Endothelial cell (in vitro differentiated cells): ENCODE measurements at regions not wholly inside any gene's neighbourhood (a gene's known extent, or its start where the extent isn't known, plus 50 kb on each side); places are given as distances from the start of the nearest gene placed in this dataset.

ENCODE experiments used
- DNase-seq: peaks from one replicate; pipeline ENCODE4 v3.0.0; 2021; ENCODE audit warnings: low spot score
- H3K27ac Mint-ChIP-seq: one replicate; pipeline ENCODE4 v1.8.0; 2021; ENCODE audit warnings: mixed read lengths, inconsistent platforms; ENCODE audit not compliant: unreplicated experiment
- H3K27me3 Mint-ChIP-seq: one replicate; pipeline ENCODE4 v1.8.0; 2021; ENCODE audit warnings: mild to moderate bottlenecking, moderate library complexity, mixed read lengths, inconsistent platforms; ENCODE audit not compliant: unreplicated experiment
- H3K36me3 Mint-ChIP-seq: one replicate; pipeline ENCODE4 v1.8.0; 2021; ENCODE audit warnings: mild to moderate bottlenecking, low read depth, mixed read lengths, inconsistent platforms; ENCODE audit not compliant: unreplicated experiment
- H3K4me1 Mint-ChIP-seq: one replicate; pipeline ENCODE4 v1.8.0; 2021; ENCODE audit warnings: mild to moderate bottlenecking, mixed read lengths, inconsistent platforms; ENCODE audit not compliant: unreplicated experiment
- H3K4me3 Mint-ChIP-seq: one replicate; pipeline ENCODE4 v1.8.0; 2021; ENCODE audit warnings: mild to moderate bottlenecking, mixed read lengths, inconsistent platforms; ENCODE audit not compliant: unreplicated experiment
- H3K9me3 Mint-ChIP-seq: one replicate; pipeline ENCODE4 v1.8.0; 2021; ENCODE audit warnings: mixed read lengths, inconsistent platforms; ENCODE audit not compliant: unreplicated experiment
- TF ChIP-seq, protein P1 (sequence below): fragments of 200-600 bp; sonication (generic); IDR thresholded peaks from one replicate; pipeline ENCODE4 v1.5.0; 2021; ENCODE audit warnings: antibody characterized with exemption; ENCODE audit not compliant: unreplicated experiment

GRCh38 chr18:29259838-29260237 is 1082.9 kb upstream of the CDH2 start:
- no peaks in the 10 kb centered on the region for H3K27me3 Mint-ChIP-seq
- no peaks in the 10 kb centered on the region for H3K4me1 Mint-ChIP-seq
- no peaks in the 10 kb centered on the region for H3K36me3 Mint-ChIP-seq
- no peak overlapping the region for H3K27ac Mint-ChIP-seq
- TF ChIP-seq, protein P1, sequence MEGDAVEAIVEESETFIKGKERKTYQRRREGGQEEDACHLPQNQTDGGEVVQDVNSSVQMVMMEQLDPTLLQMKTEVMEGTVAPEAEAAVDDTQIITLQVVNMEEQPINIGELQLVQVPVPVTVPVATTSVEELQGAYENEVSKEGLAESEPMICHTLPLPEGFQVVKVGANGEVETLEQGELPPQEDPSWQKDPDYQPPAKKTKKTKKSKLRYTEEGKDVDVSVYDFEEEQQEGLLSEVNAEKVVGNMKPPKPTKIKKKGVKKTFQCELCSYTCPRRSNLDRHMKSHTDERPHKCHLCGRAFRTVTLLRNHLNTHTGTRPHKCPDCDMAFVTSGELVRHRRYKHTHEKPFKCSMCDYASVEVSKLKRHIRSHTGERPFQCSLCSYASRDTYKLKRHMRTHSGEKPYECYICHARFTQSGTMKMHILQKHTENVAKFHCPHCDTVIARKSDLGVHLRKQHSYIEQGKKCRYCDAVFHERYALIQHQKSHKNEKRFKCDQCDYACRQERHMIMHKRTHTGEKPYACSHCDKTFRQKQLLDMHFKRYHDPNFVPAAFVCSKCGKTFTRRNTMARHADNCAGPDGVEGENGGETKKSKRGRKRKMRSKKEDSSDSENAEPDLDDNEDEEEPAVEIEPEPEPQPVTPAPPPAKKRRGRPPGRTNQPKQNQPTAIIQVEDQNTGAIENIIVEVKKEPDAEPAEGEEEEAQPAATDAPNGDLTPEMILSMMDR: no peak
- H3K4me3 Mint-ChIP-seq: no peak overlapping the region
- H3K9me3 Mint-ChIP-seq: no peaks in the 10 kb centered on the region
- no peak for DNase-seq

DNA sequence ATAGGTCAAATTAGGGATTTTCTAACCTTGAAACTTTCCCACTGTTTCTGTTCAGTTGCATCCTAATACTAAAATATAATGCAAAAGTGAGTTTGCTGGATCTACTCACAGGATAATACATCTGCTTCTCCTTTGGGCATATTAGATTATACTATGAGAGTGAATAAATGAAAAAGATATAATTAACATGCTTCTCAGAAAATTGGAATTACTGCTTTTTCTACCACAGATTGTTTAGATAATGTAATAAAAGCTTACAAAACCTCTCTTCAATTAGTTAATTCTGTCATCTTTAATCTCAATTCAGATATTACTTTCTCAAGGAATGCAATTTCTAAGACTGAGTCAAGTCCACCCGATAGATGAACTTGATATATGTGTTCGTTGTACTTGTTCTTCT is 1077.2 kb upstream of the CDH2 start:
- Mint-ChIP-seq H3K27me3 (no peaks in the 10 kb centered on the region), H3K36me3 (no peaks in the 10 kb centered on the region), H3K4me1 (no peaks in the 10 kb centered on the region), H3K4me3 (no peak overlapping the region), H3K27ac (no peak overlapping the region), H3K9me3 (no peaks in the 10 kb centered on the region)
- DNase-seq: no peak
- TF ChIP-seq, protein P1: no peak

- no peak overlapping the region for H3K4me3 Mint-ChIP-seq
- TF ChIP-seq, protein P1: no peak
- H3K4me1 Mint-ChIP-seq: peaks cover 5% of the 10 kb centered on the region
- peaks cover 5% of the 10 kb centered on the region for H3K27me3 Mint-ChIP-seq
- H3K36me3 Mint-ChIP-seq: no peaks in the 10 kb centered on the region
- H3K27ac Mint-ChIP-seq: no peak overlapping the region
- no peaks in the 10 kb centered on the region for H3K9me3 Mint-ChIP-seq
- DNase-seq: no peak
Observed at GRCh38 chr18:29251681-29252080, 1074.8 kb upstream of the CDH2 start.

DNA sequence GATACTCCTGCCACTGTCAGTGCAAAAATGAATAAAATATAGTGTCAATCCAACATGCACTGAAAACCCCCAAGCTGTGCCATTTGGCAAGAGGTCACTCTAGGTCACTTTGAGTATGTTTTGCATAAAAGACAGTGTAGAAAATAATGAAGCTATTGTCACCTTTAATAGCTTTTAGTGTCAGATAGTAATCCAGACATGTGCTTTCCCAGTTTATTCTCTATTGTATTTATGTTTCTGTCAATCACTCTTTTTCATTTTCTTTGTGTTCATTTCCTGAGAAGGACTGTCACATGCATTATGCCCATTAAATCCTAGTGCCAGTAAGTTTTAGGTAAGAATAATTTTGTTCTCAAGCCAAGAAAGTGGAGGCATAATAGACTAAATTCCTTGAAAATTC is 1073.9 kb upstream of the CDH2 start:
- Mint-ChIP-seq H3K9me3 (no peaks in the 10 kb centered on the region), H3K27me3 (peaks cover 5% of the 10 kb centered on the region), H3K27ac (no peak overlapping the region), H3K36me3 (no peaks in the 10 kb centered on the region), H3K4me1 (peaks cover 5% of the 10 kb centered on the region), H3K4me3 (no peak overlapping the region)
- TF ChIP-seq, protein P1: no peak
- no peak for DNase-seq

GRCh38 chr18:29250259-29250658 is 1073.3 kb upstream of the CDH2 start:
- Mint-ChIP-seq H3K4me3 (no peak overlapping the region), H3K27me3 (peaks cover 5% of the 10 kb centered on the region), H3K27ac (no peak overlapping the region), H3K4me1 (peaks cover 5% of the 10 kb centered on the region), H3K9me3 (no peaks in the 10 kb centered on the region), H3K36me3 (no peaks in the 10 kb centered on the region)
- TF ChIP-seq, protein P1: no peak
- DNase-seq: no peak
